ENCODE measurements at regions not wholly inside any gene's neighbourhood (a gene's known extent, or its start where the extent isn't known, plus 50 kb on each side); places are given as distances from the start of the nearest gene placed in this dataset.

DNA sequence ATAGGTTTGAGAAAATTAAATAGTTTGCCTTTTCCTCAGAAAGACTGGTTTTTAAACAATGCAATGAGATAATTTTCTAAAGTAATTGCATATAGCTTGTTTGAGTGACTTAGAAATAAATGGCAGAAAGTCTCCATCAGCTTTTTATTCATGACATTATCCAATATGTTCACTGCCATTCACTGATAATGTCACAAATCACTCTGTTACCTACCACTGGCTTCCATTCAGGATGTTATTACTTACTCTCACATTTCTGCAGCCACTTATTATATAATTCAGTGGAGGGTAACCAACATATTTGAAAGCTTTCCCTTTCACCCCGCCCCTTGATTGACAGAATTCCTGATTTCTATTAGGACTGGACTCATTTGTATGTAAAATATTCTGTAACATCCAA lies 1583.5 kb downstream of the PCDH18 start:
- Histone ChIP-seq H3F3A (ENCODE audit: insufficient read depth) (no peaks in the 10 kb centered on the region), H3K4me2 (ENCODE audit: low read depth, low read length, poor library complexity, severe bottlenecking) (no peak overlapping the region), H3K27ac (ENCODE audit: low read depth, low read length) (no peak overlapping the region), H3K9ac (ENCODE audit: low read length) (no peak overlapping the region), H3K4me3 (ENCODE audit: insufficient read depth, low read length, poor library complexity, severe bottlenecking) (no peak overlapping the region), H3K36me3 (ENCODE audit: low read length) (no peaks in the 10 kb centered on the region), H3K79me2 (ENCODE audit: insufficient read depth, low read length) (no peaks in the 10 kb centered on the region), H3K27me3 (ENCODE audit: low read length) (no peaks in the 10 kb centered on the region), H4K20me1 (ENCODE audit: low read depth, low read length) (no peaks in the 10 kb centered on the region), H2AFZ (ENCODE audit: low read depth, low read length, severe bottlenecking) (no peak overlapping the region), H3K9me3 (ENCODE audit: insufficient read depth, low read length) (no peaks in the 10 kb centered on the region), H3K9me2 (replicated peaks; ENCODE audit: insufficient read depth, low read length) (no peaks in the 10 kb centered on the region)
- no peak for TF ChIP-seq EZH2phosphoT487 (conservative IDR thresholded peaks at IDR 0.05; ENCODE audit: low read length)
- TF ChIP-seq, protein P1, sequence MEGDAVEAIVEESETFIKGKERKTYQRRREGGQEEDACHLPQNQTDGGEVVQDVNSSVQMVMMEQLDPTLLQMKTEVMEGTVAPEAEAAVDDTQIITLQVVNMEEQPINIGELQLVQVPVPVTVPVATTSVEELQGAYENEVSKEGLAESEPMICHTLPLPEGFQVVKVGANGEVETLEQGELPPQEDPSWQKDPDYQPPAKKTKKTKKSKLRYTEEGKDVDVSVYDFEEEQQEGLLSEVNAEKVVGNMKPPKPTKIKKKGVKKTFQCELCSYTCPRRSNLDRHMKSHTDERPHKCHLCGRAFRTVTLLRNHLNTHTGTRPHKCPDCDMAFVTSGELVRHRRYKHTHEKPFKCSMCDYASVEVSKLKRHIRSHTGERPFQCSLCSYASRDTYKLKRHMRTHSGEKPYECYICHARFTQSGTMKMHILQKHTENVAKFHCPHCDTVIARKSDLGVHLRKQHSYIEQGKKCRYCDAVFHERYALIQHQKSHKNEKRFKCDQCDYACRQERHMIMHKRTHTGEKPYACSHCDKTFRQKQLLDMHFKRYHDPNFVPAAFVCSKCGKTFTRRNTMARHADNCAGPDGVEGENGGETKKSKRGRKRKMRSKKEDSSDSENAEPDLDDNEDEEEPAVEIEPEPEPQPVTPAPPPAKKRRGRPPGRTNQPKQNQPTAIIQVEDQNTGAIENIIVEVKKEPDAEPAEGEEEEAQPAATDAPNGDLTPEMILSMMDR (IDR thresholded peaks at IDR 0.05; ENCODE audit: insufficient read depth, low read length, poor library complexity, severe bottlenecking) = no peak

DNA sequence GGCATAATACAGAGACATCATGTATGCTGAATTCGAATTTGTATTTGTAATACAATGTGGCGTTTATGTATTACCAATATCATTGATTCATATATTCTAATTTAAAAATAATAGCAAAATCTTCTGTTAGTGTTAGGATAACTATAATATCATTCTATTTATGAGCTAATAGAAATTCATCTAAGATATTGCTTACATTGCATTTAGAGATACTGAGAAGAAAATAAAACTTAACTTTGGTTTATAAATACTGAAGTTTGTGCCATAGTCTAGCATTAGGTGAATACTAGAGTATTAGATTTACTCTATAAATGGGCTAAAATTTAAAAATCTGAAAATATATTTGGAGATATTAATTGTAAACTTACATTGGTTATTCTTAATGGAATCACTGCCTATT lies 1590.6 kb downstream of the PCDH18 start:
- no peak overlapping the region for H3K4me2 ChIP-seq (ENCODE audit: low read depth, low read length, poor library complexity, severe bottlenecking)
- H3K4me3 ChIP-seq (ENCODE audit: insufficient read depth, low read length, poor library complexity, severe bottlenecking) = no peak overlapping the region
- no peak for TF ChIP-seq EZH2phosphoT487 (conservative IDR thresholded peaks at IDR 0.05; ENCODE audit: low read length)
- TF ChIP-seq, protein P1 (IDR thresholded peaks at IDR 0.05; ENCODE audit: insufficient read depth, low read length, poor library complexity, severe bottlenecking) = no peak
- H3K9me3 ChIP-seq (ENCODE audit: insufficient read depth, low read length) = no peaks in the 10 kb centered on the region
- H3K36me3 ChIP-seq (ENCODE audit: low read length) = no peaks in the 10 kb centered on the region
- H3K27me3 ChIP-seq (ENCODE audit: low read length) = no peaks in the 10 kb centered on the region
- no peaks in the 10 kb centered on the region for H4K20me1 ChIP-seq (ENCODE audit: low read depth, low read length)
- H3K27ac ChIP-seq (ENCODE audit: low read depth, low read length) = no peak overlapping the region
- H3K79me2 ChIP-seq (ENCODE audit: insufficient read depth, low read length) = no peaks in the 10 kb centered on the region
- H3K9me2 ChIP-seq (replicated peaks; ENCODE audit: insufficient read depth, low read length) = no peaks in the 10 kb centered on the region
- H3K9ac ChIP-seq (ENCODE audit: low read length) = no peak overlapping the region
- no peaks in the 10 kb centered on the region for H3F3A ChIP-seq (ENCODE audit: insufficient read depth)
- H2AFZ ChIP-seq (ENCODE audit: low read depth, low read length, severe bottlenecking) = no peak overlapping the region

DNA sequence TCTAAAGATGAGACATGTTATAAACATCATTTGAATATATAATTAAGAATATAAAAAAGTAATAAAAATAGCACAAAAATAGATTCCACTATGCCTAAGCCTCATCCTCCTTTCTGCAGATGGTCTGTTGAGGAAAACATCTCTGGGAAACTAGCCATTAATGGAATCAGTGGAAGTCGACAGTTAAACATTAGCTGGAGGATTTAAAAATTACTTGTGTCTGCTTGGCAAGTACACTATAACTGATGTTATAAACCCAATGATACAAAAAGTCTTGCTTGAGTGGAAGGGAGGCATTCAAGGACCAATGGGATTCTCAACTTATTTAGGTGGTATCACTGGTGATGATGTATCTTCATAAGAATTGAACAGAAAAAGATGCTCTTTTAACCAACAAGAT lies 1598.3 kb downstream of the PCDH18 start:
- Histone ChIP-seq H3K4me2 (ENCODE audit: low read depth, low read length, poor library complexity, severe bottlenecking) (no peak overlapping the region), H3K9me2 (replicated peaks; ENCODE audit: insufficient read depth, low read length) (no peaks in the 10 kb centered on the region), H3K36me3 (ENCODE audit: low read length) (no peaks in the 10 kb centered on the region), H3F3A (ENCODE audit: insufficient read depth) (no peaks in the 10 kb centered on the region), H3K27ac (ENCODE audit: low read depth, low read length) (no peak overlapping the region), H3K79me2 (ENCODE audit: insufficient read depth, low read length) (no peaks in the 10 kb centered on the region), H3K9me3 (ENCODE audit: insufficient read depth, low read length) (no peaks in the 10 kb centered on the region), H4K20me1 (ENCODE audit: low read depth, low read length) (no peaks in the 10 kb centered on the region), H2AFZ (ENCODE audit: low read depth, low read length, severe bottlenecking) (no peak overlapping the region), H3K9ac (ENCODE audit: low read length) (no peak overlapping the region), H3K4me3 (ENCODE audit: insufficient read depth, low read length, poor library complexity, severe bottlenecking) (no peak overlapping the region), H3K27me3 (ENCODE audit: low read length) (no peaks in the 10 kb centered on the region)
- TF ChIP-seq, protein P1 (IDR thresholded peaks at IDR 0.05; ENCODE audit: insufficient read depth, low read length, poor library complexity, severe bottlenecking) = no peak
- TF ChIP-seq EZH2phosphoT487 (conservative IDR thresholded peaks at IDR 0.05; ENCODE audit: low read length) = no peak

Data from SU-DHL-6 (cell line).